Naive thymus-derived CD4-positive, alpha-beta T cell (primary cell): ENCODE measurements at regions not wholly inside any gene's neighbourhood (a gene's known extent, or its start where the extent isn't known, plus 50 kb on each side); places are given as distances from the start of the nearest gene placed in this dataset.
"Not testable (repeated sequence)": the region's sequence is repeated elsewhere in the genome, so short reads cannot be mapped to it uniquely, and the experiment has no call there.

Experiments used
- ATAC-seq: fragments of 150-1000 bp; cut with Tn5 transposase; 2 replicates; pipeline ENCODE4 v1.10.0; 2021; ENCODE audit warnings: mild to moderate bottlenecking, moderate library complexity
- CTCF ChIA-PET: fragments of 350-600 bp; sonication (Branson Sonifier 250); formaldehyde crosslinking; loops from one replicate; lab custom pipeline; 2021; ENCODE audit warnings: antibody characterized with exemption; lab: Charles Lee
- POLR2A ChIA-PET: fragments of 350-600 bp; sonication (Branson Sonifier 250); formaldehyde crosslinking; loops from one replicate; lab custom pipeline; 2021; ENCODE audit warnings: antibody characterized with exemption, inconsistent platforms; lab: Charles Lee
- DNase-seq, 9 donors: peaks; one replicate each; pipeline versions ENCODE4 v3.0.0 to v3.0.0-alpha.2; 2020 to 2022; ENCODE audit warnings: mixed read lengths in 1 of 9
- H3K27ac ChIP-seq: one replicate; pipeline ENCODE4 v1.7.0; 2013; ENCODE audit warnings: mild to moderate bottlenecking, low read depth, low read length, moderate library complexity
- H3K27me3 ChIP-seq, 2 donors: one replicate each; pipeline ENCODE4 v1.7.0; 2013; ENCODE audit warnings: low read length in 2 of 2, mild to moderate bottlenecking in 2 of 2, moderate library complexity in 2 of 2; ENCODE audit not compliant: control insufficient read depth in 2 of 2, insufficient read depth in 2 of 2
- H3K36me3 ChIP-seq, 3 experiments: 1 replicate in 2 of 3; 2 replicates in 1 of 3; pipeline ENCODE4 v1.7.0; 2013; ENCODE audit warnings: low read length in 3 of 3, mild to moderate bottlenecking in 3 of 3, moderate library complexity in 1 of 3; ENCODE audit not compliant: insufficient read depth in 3 of 3, control insufficient read depth in 2 of 3
- H3K4me1 ChIP-seq, 2 donors: one replicate each; pipeline ENCODE4 v1.7.0; 2013; ENCODE audit warnings: low read length in 2 of 2, mild to moderate bottlenecking in 2 of 2, moderate library complexity in 1 of 2; ENCODE audit not compliant: control insufficient read depth in 2 of 2, insufficient read depth in 2 of 2
- H3K4me3 ChIP-seq: 2 replicates; pipeline ENCODE4 v1.7.0; 2013; ENCODE audit warnings: mild to moderate bottlenecking, low read length
- H3K9me3 ChIP-seq, 3 experiments: 1 replicate in 2 of 3; 2 replicates in 1 of 3; pipeline ENCODE4 v1.7.0; 2013; ENCODE audit warnings: low read length in 3 of 3; ENCODE audit not compliant: control insufficient read depth in 2 of 3
- H3K27ac Mint-ChIP-seq, 9 donors: one replicate each; pipeline ENCODE4 v1.8.0; 2020 to 2022; ENCODE audit warnings: mixed read lengths in 9 of 9, mild to moderate bottlenecking in 8 of 9, moderate library complexity in 5 of 9, inconsistent platforms in 2 of 9
- H3K27me3 Mint-ChIP-seq, 5 donors: one replicate each; pipeline ENCODE4 v1.8.0; 2021 to 2022; ENCODE audit warnings: mixed read lengths in 5 of 5, mild to moderate bottlenecking in 1 of 5
- H3K36me3 Mint-ChIP-seq, 5 donors: one replicate each; pipeline ENCODE4 v1.8.0; 2020 to 2022; ENCODE audit warnings: mixed read lengths in 5 of 5, mild to moderate bottlenecking in 3 of 5, inconsistent platforms in 1 of 5
- H3K4me1 Mint-ChIP-seq, 7 donors: one replicate each; pipeline ENCODE4 v1.8.0; 2020 to 2022; ENCODE audit warnings: mixed read lengths in 7 of 7, mild to moderate bottlenecking in 3 of 7, inconsistent platforms in 1 of 7
- H3K4me3 Mint-ChIP-seq, 10 donors: one replicate each; pipeline ENCODE4 v1.8.0; 2020 to 2022; ENCODE audit warnings: mild to moderate bottlenecking in 10 of 10, mixed read lengths in 10 of 10, moderate library complexity in 6 of 10, inconsistent platforms in 2 of 10
- H3K9me3 Mint-ChIP-seq, 11 donors: one replicate each; pipeline ENCODE4 v1.8.0; 2020 to 2022; ENCODE audit warnings: mixed read lengths in 11 of 11, mild to moderate bottlenecking in 4 of 11, inconsistent platforms in 1 of 11, moderate library complexity in 1 of 11
- intact Hi-C, 2 donors: fragments of 100-400 bp; cut with micrococcal nuclease; formaldehyde crosslinking; loops; one replicate each; pipeline ENCODE4 v1.15.1; 2023

DNA sequence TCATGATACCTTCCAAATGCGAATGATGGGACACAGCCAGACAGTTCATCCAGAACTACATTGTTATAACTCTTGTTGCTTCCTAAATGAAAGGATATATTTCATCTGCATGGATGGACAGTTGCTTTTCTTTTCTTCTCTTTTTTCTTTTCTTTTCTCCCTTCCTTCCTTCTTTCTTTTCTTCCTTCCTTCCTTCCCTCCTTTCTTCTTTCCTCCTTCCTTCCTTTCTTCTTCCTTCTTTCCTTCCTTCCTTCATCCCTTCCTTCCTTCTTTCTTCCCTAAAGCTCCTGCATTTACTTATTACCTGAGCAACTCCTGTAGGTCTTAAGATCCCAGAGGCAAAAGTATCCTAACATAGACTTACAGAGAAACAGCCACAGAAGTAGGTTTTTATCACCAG is 221.6 kb downstream of the DUSP10 start:
- H3K27me3 Mint-ChIP-seq, result peaks cover 0 to 10% (median 0%) of the 10 kb centered on the region in 5 donors
- intact Hi-C loops, result no loop called here
- H3K27ac Mint-ChIP-seq, result no peak overlapping the region
- H3K4me3 Mint-ChIP-seq, result no peak overlapping the region
- Histone ChIP-seq H3K9me3 (no peaks in the 10 kb centered on the region), H3K4me1 (no peaks in the 10 kb centered on the region), H3K4me3 (no peak overlapping the region), H3K27me3 (no peaks in the 10 kb centered on the region), H3K36me3 (no peaks in the 10 kb centered on the region), H3K27ac (no peak overlapping the region)
- DNase-seq (no peak), ATAC-seq (no peak)
- no peaks in the 10 kb centered on the region for H3K36me3 Mint-ChIP-seq
- ChIA-PET CTCF (interaction anchor here (0.7 kb wide), 1 partner anchor 11 kb away, joined by 5 read pairs; no protein-coding TSS in a partner anchor), POLR2A (no interaction called here)
- H3K9me3 Mint-ChIP-seq, result peaks cover 0 to 1% (median 0%) of the 10 kb centered on the region in 11 donors
- peaks cover 0 to 6% (median 0%) of the 10 kb centered on the region in 7 donors for H3K4me1 Mint-ChIP-seq

DNA sequence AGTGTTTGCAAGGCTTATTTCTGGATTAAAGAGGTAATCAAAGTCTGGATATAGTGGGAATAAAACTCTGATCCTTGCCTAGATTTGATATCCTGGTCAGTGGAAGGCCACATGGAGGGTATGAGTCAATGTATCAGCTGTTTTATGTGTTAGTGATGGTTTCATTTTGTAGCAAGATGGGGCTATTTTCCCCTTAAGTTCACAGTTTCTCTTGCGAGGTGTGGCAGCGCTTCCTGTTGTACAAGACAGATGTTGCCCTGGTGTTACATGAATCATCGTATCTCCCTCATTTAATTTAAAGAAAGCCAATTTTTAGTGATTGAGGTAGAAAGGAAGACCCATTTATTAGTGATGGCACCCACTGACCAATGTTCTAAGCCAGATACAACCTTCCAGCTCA is 220.2 kb downstream of the DUSP10 start:
- ATAC-seq (peak; percentile 69), DNase-seq (no peak)
- Mint-ChIP-seq H3K36me3 (no peaks in the 10 kb centered on the region), H3K27me3 (peaks cover 0 to 7% (median 0%) of the 10 kb centered on the region in 5 donors), H3K9me3 (peaks cover 0 to 1% (median 0%) of the 10 kb centered on the region in 11 donors), H3K27ac (no peak overlapping the region), H3K4me1 (peaks cover 0 to 6% (median 0%) of the 10 kb centered on the region in 7 donors), H3K4me3 (no peak overlapping the region)
- H3K4me1 ChIP-seq, result no peaks in the 10 kb centered on the region
- POLR2A ChIA-PET, result no interaction called here
- intact Hi-C loops, result no loop called here
- no peaks in the 10 kb centered on the region for H3K9me3 ChIP-seq
- CTCF ChIA-PET, result no interaction called here
- H3K27me3 ChIP-seq, result no peaks in the 10 kb centered on the region
- no peaks in the 10 kb centered on the region for H3K36me3 ChIP-seq
- no peak overlapping the region for H3K4me3 ChIP-seq
- H3K27ac ChIP-seq, result no peak overlapping the region

DNA sequence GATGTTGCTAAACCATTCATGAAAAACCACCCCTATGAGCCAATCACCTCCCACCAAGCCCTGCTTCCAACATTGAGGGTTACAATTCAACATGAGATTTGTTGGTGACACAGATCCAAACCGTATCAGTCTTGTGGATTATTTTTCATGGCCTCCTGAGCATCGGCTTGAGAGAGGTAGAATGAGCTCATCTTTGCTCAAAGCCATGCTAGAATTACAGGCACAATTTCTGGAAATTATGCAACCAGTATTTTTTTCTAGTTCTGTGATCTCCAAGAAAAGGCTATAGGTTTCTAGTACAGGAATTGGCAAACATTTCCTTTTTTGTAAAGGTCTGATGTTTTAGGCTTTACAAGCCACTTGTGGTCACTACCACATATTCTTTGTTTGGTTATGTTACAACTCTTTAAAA is 219.4 kb downstream of the DUSP10 start:
- H3K36me3 Mint-ChIP-seq, result no peaks in the 10 kb centered on the region
- Histone ChIP-seq H3K4me1 (no peaks in the 10 kb centered on the region), H3K36me3 (no peaks in the 10 kb centered on the region), H3K27me3 (no peaks in the 10 kb centered on the region), H3K27ac (no peak overlapping the region), H3K4me3 (no peak overlapping the region), H3K9me3 (no peaks in the 10 kb centered on the region)
- intact Hi-C loops, result no loop called here
- ChIA-PET POLR2A (no interaction called here), CTCF (interaction anchor here (0.6 kb wide), 1 partner anchor 588 kb away, joined by 3 read pairs; no protein-coding TSS in a partner anchor)
- no peak overlapping the region for H3K27ac Mint-ChIP-seq
- ATAC-seq, result no peak
- H3K4me1 Mint-ChIP-seq, result peaks cover 0 to 6% (median 0%) of the 10 kb centered on the region in 7 donors
- H3K4me3 Mint-ChIP-seq, result no peak overlapping the region
- peaks cover 0 to 1% (median 0%) of the 10 kb centered on the region in 11 donors for H3K9me3 Mint-ChIP-seq
- H3K27me3 Mint-ChIP-seq, result peaks cover 0 to 7% (median 0%) of the 10 kb centered on the region in 5 donors
- no peak for DNase-seq

DNA sequence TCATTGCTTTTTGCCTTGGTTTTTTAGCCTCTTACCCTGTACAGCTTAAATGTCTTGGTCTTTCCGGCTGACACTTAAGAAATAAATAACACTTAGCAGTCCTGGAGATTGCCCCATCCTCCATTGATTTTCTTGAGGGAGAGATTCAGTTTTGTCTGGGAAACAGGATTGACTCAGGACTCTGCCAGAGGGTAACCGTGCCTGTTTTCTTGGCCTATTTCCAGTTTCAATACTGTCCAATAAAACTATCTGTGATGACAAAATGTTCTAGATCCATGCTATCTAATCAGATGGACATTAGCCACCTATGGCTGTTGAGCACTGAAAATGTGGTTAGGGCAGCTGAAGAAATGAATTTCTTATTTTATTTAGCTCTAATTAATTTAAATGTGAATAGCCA is 216.1 kb downstream of the DUSP10 start:
- Mint-ChIP-seq H3K27me3 (peaks cover 2 to 10% (median 5%) of the 10 kb centered on the region in 5 donors), H3K9me3 (no peaks in the 10 kb centered on the region), H3K4me1 (peaks cover 0 to 6% (median 0%) of the 10 kb centered on the region in 7 donors), H3K4me3 (no peak overlapping the region), H3K36me3 (peaks cover 0 to 2% (median 0%) of the 10 kb centered on the region in 5 donors), H3K27ac (no peak overlapping the region)
- Histone ChIP-seq H3K9me3 (no peaks in the 10 kb centered on the region), H3K4me1 (no peaks in the 10 kb centered on the region), H3K36me3 (no peaks in the 10 kb centered on the region), H3K27me3 (no peaks in the 10 kb centered on the region), H3K4me3 (no peak overlapping the region), H3K27ac (no peak overlapping the region)
- ATAC-seq, result no peak
- intact Hi-C loops, result no loop called here
- ChIA-PET CTCF (no interaction called here), POLR2A (no interaction called here)
- DNase-seq, result no peak

DNA sequence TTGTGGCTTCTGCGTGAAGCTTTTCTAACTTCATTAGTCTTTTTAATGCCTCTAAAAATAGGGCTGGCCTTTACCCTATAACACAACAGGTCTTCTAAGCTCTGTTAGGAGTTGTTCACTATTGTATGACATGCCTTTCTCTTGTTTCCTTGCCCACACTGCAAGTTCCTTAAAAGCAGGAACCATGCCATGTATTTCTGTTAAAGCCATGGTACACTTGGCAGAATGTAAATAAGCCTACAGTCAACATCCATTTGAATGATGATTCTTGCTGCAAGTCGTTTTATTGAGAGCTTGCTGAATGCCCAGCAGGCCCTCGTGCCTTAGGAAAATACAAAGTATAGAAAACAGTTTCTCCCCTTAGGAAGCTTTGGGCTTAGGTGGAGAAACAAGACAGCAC is 214.6 kb downstream of the DUSP10 start:
- no peak overlapping the region for H3K4me3 Mint-ChIP-seq
- no peak overlapping the region for H3K27ac Mint-ChIP-seq
- H3K27me3 Mint-ChIP-seq, result peaks cover 10 to 25% (median 18%) of the 10 kb centered on the region in 5 donors
- no peak for DNase-seq
- H3K4me1 Mint-ChIP-seq, result peaks cover 0 to 8% (median 0%) of the 10 kb centered on the region in 7 donors
- Histone ChIP-seq H3K9me3 (no peaks in the 10 kb centered on the region), H3K4me3 (no peak overlapping the region), H3K27ac (no peak overlapping the region), H3K27me3 (no peaks in the 10 kb centered on the region), H3K4me1 (no peaks in the 10 kb centered on the region), H3K36me3 (no peaks in the 10 kb centered on the region)
- ChIA-PET CTCF (no interaction called here), POLR2A (no interaction called here)
- no peaks in the 10 kb centered on the region for H3K9me3 Mint-ChIP-seq
- intact Hi-C loops, result no loop called here
- H3K36me3 Mint-ChIP-seq, result peaks cover 0 to 4% (median 0%) of the 10 kb centered on the region in 5 donors
- no peak for ATAC-seq

DNA sequence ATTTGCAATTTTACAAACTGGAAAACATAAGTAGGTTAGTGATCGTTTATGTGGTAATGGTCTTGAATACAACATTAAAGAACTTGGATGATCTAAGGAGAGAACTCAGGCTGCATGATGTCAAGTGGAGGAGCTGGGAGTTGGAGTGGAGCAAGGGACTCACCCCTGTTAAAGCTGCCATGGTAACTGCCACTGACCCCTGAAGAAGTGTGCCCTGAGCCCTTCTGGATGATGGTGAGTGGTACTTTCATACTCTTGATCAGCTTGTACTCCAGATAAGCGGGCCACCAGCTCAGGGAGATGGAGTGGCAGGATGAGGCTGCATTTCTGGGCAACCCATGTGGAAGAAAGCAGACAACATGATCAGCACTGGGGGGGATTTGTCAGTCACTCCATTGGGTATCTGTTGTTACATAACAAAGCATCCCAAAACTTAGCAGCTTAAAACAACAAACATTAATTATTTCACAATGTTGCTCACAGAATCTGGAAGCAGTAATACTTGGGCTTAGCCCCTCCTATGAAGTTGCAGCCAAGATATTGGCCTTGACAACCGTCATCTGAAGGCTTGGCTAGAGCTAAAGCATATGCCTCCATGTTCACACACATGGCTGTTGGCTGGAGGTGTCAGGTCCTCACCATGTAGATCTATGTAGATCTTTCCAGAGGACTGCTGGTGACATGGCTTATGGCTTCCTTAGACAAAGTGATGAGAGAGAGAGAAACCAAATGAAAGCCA is 213.8 kb downstream of the DUSP10 start:
- H3K36me3 Mint-ChIP-seq, result peaks cover 0 to 4% (median 0%) of the 10 kb centered on the region in 5 donors
- ATAC-seq (no peak), DNase-seq (no peak)
- H3K27ac ChIP-seq, result no peak overlapping the region
- intact Hi-C loops, result no loop called here
- ChIA-PET POLR2A (no interaction called here), CTCF (no interaction called here)
- no peaks in the 10 kb centered on the region for H3K36me3 ChIP-seq
- H3K27me3 ChIP-seq, result no peaks in the 10 kb centered on the region
- H3K27ac Mint-ChIP-seq, result no peak overlapping the region
- H3K9me3 Mint-ChIP-seq, result no peaks in the 10 kb centered on the region
- peaks cover 10 to 29% (median 22%) of the 10 kb centered on the region in 5 donors for H3K27me3 Mint-ChIP-seq
- H3K9me3 ChIP-seq, result no peaks in the 10 kb centered on the region
- H3K4me1 ChIP-seq, result no peaks in the 10 kb centered on the region
- no peak overlapping the region for H3K4me3 Mint-ChIP-seq
- H3K4me1 Mint-ChIP-seq, result peaks cover 0 to 8% (median 0%) of the 10 kb centered on the region in 7 donors
- no peak overlapping the region for H3K4me3 ChIP-seq

DNA sequence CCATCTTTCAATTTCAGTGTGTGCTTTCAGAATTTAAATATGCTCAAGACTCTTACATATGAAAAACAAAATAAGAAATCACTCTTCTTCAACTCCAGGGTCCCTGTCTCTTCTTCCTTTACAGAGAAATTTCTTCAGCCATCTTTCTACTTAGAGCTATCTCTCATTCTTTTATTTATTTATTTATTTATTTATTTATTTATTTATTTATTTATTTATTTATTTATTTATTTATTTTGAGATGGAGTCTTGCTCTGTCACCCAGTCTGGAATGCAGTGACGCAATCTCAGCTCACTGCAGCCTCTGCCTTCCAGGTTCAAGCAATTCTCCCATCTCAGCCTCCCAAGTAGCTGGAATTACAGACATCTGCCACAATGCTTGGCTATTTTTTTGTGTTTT is 211.7 kb downstream of the DUSP10 start:
- H3K27ac ChIP-seq, ATAC-seq, H3K4me1 Mint-ChIP-seq, POLR2A ChIA-PET, CTCF ChIA-PET, H3K27ac Mint-ChIP-seq, H3K9me3 Mint-ChIP-seq, DNase-seq, intact Hi-C loops, H3K36me3 Mint-ChIP-seq, H3K4me1 ChIP-seq, H3K27me3 ChIP-seq, H3K36me3 ChIP-seq, H3K4me3 Mint-ChIP-seq, H3K9me3 ChIP-seq, H3K4me3 ChIP-seq: not testable (repeated sequence)
- peaks cover 17 to 31% (median 23%) of the 10 kb centered on the region in 5 donors for H3K27me3 Mint-ChIP-seq
